Mesothelial cell of epicardium (in vitro differentiated cells): ENCODE measurements at regions not wholly inside any gene's neighbourhood (a gene's known extent, or its start where the extent isn't known, plus 50 kb on each side); places are given as distances from the start of the nearest gene placed in this dataset.

ENCODE experiments used
- DNase-seq, 2 experiments: peaks; one replicate each; pipeline ENCODE4 v3.0.0; 2021; ENCODE audit warnings: low spot score in 2 of 2; ENCODE audit not compliant: unreplicated experiment in 2 of 2
- H3K27ac Mint-ChIP-seq: 2 replicates; pipeline ENCODE4 v1.8.0; 2021; ENCODE audit warnings: mixed read lengths
- H3K27me3 Mint-ChIP-seq: 2 replicates; pipeline ENCODE4 v1.8.0; 2021; ENCODE audit warnings: low read depth, mixed read lengths
- H3K36me3 Mint-ChIP-seq: 2 replicates; pipeline ENCODE4 v1.8.0; 2021; ENCODE audit warnings: mixed read lengths
- H3K4me1 Mint-ChIP-seq: 2 replicates; pipeline ENCODE4 v1.8.0; 2021; ENCODE audit warnings: mixed read lengths
- H3K4me3 Mint-ChIP-seq: 2 replicates; pipeline ENCODE4 v1.8.0; 2021; ENCODE audit warnings: mild to moderate bottlenecking, moderate library complexity, mixed read lengths
- H3K9me3 Mint-ChIP-seq: 2 replicates; pipeline ENCODE4 v1.8.0; 2021; ENCODE audit warnings: mixed read lengths
- CTCF ChIP-seq: fragments of 200-600 bp; sonication (generic); IDR thresholded peaks from one replicate; pipeline ENCODE4 v1.5.0; 2021; ENCODE audit warnings: antibody characterized with exemption; ENCODE audit not compliant: unreplicated experiment

- no peak for TF ChIP-seq CTCF
- no peak overlapping the region for H3K27ac Mint-ChIP-seq
- no peaks in the 10 kb centered on the region for H3K4me1 Mint-ChIP-seq
- H3K9me3 Mint-ChIP-seq = peaks cover 14% of the 10 kb centered on the region
- H3K27me3 Mint-ChIP-seq = no peaks in the 10 kb centered on the region
- H3K36me3 Mint-ChIP-seq = peaks cover 22% of the 10 kb centered on the region
- H3K4me3 Mint-ChIP-seq = no peak overlapping the region
- no peak for DNase-seq
These were observed 1401.7 kb downstream of the NCAM2 start for GRCh38 chr21:22399681-22400514.

GRCh38 chr21:22409571-22409970 is 1411.4 kb downstream of the NCAM2 start:
- H3K27me3 Mint-ChIP-seq = no peaks in the 10 kb centered on the region
- peaks cover 12% of the 10 kb centered on the region for H3K9me3 Mint-ChIP-seq
- no peak for DNase-seq
- H3K36me3 Mint-ChIP-seq = peaks cover 23% of the 10 kb centered on the region
- no peaks in the 10 kb centered on the region for H3K4me1 Mint-ChIP-seq
- H3K27ac Mint-ChIP-seq = no peak overlapping the region
- TF ChIP-seq CTCF = no peak
- H3K4me3 Mint-ChIP-seq = no peak overlapping the region

GRCh38 chr21:22416555-22416954 is 1418.3 kb downstream of the NCAM2 start:
- no peak for DNase-seq
- no peak overlapping the region for H3K27ac Mint-ChIP-seq
- H3K36me3 Mint-ChIP-seq = peaks cover 8% of the 10 kb centered on the region
- no peaks in the 10 kb centered on the region for H3K27me3 Mint-ChIP-seq
- H3K9me3 Mint-ChIP-seq = peaks cover 5% of the 10 kb centered on the region
- TF ChIP-seq CTCF = no peak
- no peak overlapping the region for H3K4me3 Mint-ChIP-seq
- no peaks in the 10 kb centered on the region for H3K4me1 Mint-ChIP-seq

- Mint-ChIP-seq H3K27me3 (no peaks in the 10 kb centered on the region), H3K27ac (no peak overlapping the region), H3K4me3 (no peak overlapping the region), H3K36me3 (peaks cover 3% of the 10 kb centered on the region), H3K9me3 (no peaks in the 10 kb centered on the region), H3K4me1 (no peaks in the 10 kb centered on the region)
- no peak for TF ChIP-seq CTCF
- DNase-seq = no peak
These were observed 1423.4 kb downstream of the NCAM2 start for GRCh38 chr21:22421416-22422180.

- Mint-ChIP-seq H3K27ac (peak overlapping the region; percentile 50), H3K27me3 (no peaks in the 10 kb centered on the region)
These were observed 1440.3 kb downstream of the NCAM2 start for GRCh38 chr21:22438428-22439086.

More at GRCh38 chr21:22438428-22439086, 1440.3 kb downstream of the NCAM2 start:
- no peak overlapping the region for H3K4me3 Mint-ChIP-seq
- TF ChIP-seq CTCF = no peak
- peaks cover 4% of the 10 kb centered on the region for H3K9me3 Mint-ChIP-seq
- H3K4me1 Mint-ChIP-seq = peaks cover 20% of the 10 kb centered on the region
- no peak for DNase-seq
- no peaks in the 10 kb centered on the region for H3K36me3 Mint-ChIP-seq
